ENCODE measurements at regions not wholly inside any gene's neighbourhood (a gene's known extent, or its start where the extent isn't known, plus 50 kb on each side); places are given as distances from the start of the nearest gene placed in this dataset.

DNA sequence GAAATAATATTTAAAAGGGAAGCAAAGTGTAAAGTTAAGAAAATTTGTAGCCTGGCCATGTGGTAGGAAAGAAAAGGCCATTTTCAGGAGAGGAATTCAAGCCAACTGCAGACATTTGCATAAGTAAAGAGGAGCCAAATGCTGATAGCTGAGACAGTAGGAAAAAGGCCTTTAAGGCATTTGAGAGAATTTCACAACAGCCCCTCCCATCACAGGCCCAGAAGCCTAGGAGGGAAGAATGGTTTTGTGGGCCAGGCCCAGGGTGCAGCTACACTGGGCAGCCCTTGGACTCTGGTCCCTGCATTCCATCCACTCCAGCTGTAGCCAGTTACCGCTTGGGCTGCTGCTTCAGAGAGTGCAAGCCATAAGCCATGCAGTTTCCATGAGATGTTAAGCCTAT is 1556.8 kb downstream of the EFNA5 start:
- no peak for TF ChIP-seq YY1 (IDR thresholded peaks at IDR 0.05)
- no peak for TF ChIP-seq HNF4G (IDR thresholded peaks at IDR 0.05)
- no peak for TF ChIP-seq GABPA (IDR thresholded peaks at IDR 0.05 in 1 of 2, conservative IDR thresholded peaks at IDR 0.05 in 1 of 2)
- TF ChIP-seq RAD21 (IDR thresholded peaks at IDR 0.05) = no peak
- TF ChIP-seq, protein P1, sequence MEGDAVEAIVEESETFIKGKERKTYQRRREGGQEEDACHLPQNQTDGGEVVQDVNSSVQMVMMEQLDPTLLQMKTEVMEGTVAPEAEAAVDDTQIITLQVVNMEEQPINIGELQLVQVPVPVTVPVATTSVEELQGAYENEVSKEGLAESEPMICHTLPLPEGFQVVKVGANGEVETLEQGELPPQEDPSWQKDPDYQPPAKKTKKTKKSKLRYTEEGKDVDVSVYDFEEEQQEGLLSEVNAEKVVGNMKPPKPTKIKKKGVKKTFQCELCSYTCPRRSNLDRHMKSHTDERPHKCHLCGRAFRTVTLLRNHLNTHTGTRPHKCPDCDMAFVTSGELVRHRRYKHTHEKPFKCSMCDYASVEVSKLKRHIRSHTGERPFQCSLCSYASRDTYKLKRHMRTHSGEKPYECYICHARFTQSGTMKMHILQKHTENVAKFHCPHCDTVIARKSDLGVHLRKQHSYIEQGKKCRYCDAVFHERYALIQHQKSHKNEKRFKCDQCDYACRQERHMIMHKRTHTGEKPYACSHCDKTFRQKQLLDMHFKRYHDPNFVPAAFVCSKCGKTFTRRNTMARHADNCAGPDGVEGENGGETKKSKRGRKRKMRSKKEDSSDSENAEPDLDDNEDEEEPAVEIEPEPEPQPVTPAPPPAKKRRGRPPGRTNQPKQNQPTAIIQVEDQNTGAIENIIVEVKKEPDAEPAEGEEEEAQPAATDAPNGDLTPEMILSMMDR (IDR thresholded peaks at IDR 0.05; ENCODE audit: low read depth, low read length, missing input control) = no peak
- TF ChIP-seq, protein P2, sequence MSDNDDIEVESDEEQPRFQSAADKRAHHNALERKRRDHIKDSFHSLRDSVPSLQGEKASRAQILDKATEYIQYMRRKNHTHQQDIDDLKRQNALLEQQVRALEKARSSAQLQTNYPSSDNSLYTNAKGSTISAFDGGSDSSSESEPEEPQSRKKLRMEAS (IDR thresholded peaks at IDR 0.05) = no peak
- no peak for TF ChIP-seq EGR1 (IDR thresholded peaks at IDR 0.05; ENCODE audit: low read depth in 2 of 2)

Measured in liver (tissue), 3 donors.